ENCODE measurements at regions not wholly inside any gene's neighbourhood (a gene's known extent, or its start where the extent isn't known, plus 50 kb on each side); places are given as distances from the start of the nearest gene placed in this dataset.

DNA sequence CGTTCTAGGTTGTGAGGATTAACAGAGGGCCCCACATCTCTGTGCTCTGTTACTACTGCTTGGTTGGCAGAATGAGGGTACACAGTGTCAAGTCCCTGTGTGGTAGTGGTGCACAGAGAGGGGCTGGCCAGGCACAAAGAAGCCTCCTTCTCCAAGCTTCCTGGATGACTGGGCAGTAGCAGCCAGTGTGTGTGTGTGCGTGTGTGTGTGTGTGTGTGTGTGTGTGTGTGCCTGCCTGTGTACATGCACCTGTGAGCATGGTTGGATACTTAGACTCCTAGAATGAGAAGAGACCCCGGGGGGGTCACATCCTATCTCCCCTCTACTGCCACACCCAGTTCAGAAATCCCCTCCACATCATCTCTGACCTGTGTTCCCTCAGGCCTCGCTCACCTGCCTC lies 146.7 kb upstream of the UNC5B start:
- Mint-ChIP-seq H3K27ac (ENCODE audit: unreplicated experiment) (no peak overlapping the region), H3K27me3 (ENCODE audit: unreplicated experiment) (peaks cover 5% of the 10 kb centered on the region), H3K4me1 (ENCODE audit: unreplicated experiment) (no peaks in the 10 kb centered on the region), H3K9me3 (ENCODE audit: unreplicated experiment) (no peaks in the 10 kb centered on the region), H3K4me3 (ENCODE audit: unreplicated experiment) (no peak overlapping the region), H3K36me3 (ENCODE audit: unreplicated experiment) (no peaks in the 10 kb centered on the region)
- TF ChIP-seq, protein P1, sequence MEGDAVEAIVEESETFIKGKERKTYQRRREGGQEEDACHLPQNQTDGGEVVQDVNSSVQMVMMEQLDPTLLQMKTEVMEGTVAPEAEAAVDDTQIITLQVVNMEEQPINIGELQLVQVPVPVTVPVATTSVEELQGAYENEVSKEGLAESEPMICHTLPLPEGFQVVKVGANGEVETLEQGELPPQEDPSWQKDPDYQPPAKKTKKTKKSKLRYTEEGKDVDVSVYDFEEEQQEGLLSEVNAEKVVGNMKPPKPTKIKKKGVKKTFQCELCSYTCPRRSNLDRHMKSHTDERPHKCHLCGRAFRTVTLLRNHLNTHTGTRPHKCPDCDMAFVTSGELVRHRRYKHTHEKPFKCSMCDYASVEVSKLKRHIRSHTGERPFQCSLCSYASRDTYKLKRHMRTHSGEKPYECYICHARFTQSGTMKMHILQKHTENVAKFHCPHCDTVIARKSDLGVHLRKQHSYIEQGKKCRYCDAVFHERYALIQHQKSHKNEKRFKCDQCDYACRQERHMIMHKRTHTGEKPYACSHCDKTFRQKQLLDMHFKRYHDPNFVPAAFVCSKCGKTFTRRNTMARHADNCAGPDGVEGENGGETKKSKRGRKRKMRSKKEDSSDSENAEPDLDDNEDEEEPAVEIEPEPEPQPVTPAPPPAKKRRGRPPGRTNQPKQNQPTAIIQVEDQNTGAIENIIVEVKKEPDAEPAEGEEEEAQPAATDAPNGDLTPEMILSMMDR (IDR thresholded peaks at IDR 0.05) = no peak
- no peak for DNase-seq (ENCODE audit: extremely low spot score, unreplicated experiment)

DNA sequence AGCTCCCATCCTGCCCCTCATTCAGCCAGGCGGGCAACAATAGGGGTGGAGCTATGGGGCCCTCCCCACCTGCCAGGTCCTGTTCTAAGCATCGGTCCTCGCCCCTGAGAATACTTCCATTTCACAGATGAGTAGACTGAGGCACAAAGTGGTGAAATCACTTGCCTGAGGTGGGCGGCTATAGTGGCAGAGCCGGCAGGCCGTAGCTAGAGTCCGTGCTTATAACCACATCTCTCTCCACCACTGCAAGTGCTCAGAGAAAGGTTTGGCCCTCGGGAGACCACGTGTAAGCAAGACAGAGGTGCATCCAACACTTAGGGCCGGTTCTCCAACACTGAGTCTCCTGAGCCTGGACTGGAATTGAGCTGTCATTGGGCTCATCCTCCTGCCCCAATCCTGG lies 145.8 kb upstream of the UNC5B start:
- Mint-ChIP-seq H3K27me3 (ENCODE audit: unreplicated experiment) (peaks cover 11% of the 10 kb centered on the region), H3K4me3 (ENCODE audit: unreplicated experiment) (no peak overlapping the region), H3K9me3 (ENCODE audit: unreplicated experiment) (no peaks in the 10 kb centered on the region), H3K4me1 (ENCODE audit: unreplicated experiment) (no peaks in the 10 kb centered on the region), H3K36me3 (ENCODE audit: unreplicated experiment) (no peaks in the 10 kb centered on the region), H3K27ac (ENCODE audit: unreplicated experiment) (no peak overlapping the region)
- TF ChIP-seq, protein P1 (IDR thresholded peaks at IDR 0.05) = no peak
- no peak for DNase-seq (ENCODE audit: extremely low spot score, unreplicated experiment)

DNA sequence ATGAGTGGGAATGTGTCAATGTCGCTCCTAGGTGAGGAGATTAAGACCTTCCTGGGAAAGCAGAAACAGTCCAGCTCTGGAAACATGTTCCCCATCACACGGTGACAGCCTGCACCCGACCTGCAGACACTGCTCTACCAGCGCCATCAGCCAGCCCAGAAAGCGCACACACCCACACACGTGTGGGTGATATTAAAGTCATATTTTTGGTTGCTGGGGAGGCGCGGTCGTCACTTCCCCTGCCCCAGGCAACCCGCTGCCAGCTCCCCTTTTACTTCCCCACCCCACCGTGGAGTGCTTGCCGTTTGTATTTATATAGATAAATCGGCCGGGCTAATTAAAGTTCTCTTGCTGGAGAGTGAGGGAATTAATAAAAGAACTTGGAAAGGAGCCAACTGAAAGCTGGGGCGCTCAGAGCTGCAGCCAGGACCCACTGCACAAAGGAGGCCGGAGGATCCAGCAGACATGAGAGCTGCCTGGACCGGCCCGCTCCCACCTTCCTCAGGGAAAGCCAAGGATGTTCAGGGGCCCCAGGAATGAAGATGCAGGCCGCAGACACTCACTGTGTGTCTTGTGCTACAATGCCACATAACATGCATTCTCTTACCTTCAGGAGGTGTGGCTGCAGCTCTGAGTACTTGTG lies 145.2 kb upstream of the UNC5B start:
- Mint-ChIP-seq H3K27ac (ENCODE audit: unreplicated experiment) (no peak overlapping the region), H3K9me3 (ENCODE audit: unreplicated experiment) (no peaks in the 10 kb centered on the region), H3K27me3 (ENCODE audit: unreplicated experiment) (peaks cover 18% of the 10 kb centered on the region), H3K4me1 (ENCODE audit: unreplicated experiment) (no peaks in the 10 kb centered on the region), H3K36me3 (ENCODE audit: unreplicated experiment) (no peaks in the 10 kb centered on the region), H3K4me3 (ENCODE audit: unreplicated experiment) (no peak overlapping the region)
- no peak for DNase-seq (ENCODE audit: extremely low spot score, unreplicated experiment)
- TF ChIP-seq, protein P1 (IDR thresholded peaks at IDR 0.05) = no peak

DNA sequence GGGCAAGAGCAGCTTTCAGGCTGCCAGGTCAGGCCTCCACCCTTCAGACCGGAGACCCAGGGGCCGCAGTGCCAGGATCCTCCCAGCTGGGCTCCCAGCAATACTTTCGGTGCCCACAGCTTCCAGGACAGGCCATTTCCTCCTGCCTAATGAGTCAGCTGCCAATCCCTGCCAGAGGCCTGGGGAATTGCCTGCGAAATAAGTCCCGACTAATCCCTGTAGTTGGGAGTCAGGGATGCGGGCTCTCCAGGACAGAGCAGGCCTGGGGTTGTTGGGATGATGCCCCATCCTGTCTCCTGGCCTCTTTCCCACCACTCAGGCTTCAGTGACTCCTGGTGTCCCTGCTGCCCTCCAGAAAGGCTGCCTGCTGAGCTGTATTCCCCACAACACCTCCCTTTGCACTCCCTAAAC lies 143.5 kb upstream of the UNC5B start:
- Mint-ChIP-seq H3K4me3 (ENCODE audit: unreplicated experiment) (no peak overlapping the region), H3K36me3 (ENCODE audit: unreplicated experiment) (no peaks in the 10 kb centered on the region), H3K4me1 (ENCODE audit: unreplicated experiment) (no peaks in the 10 kb centered on the region), H3K27me3 (ENCODE audit: unreplicated experiment) (peaks cover 27% of the 10 kb centered on the region), H3K9me3 (ENCODE audit: unreplicated experiment) (no peaks in the 10 kb centered on the region), H3K27ac (ENCODE audit: unreplicated experiment) (no peak overlapping the region)
- DNase-seq (ENCODE audit: extremely low spot score, unreplicated experiment) = no peak
- TF ChIP-seq, protein P1 (IDR thresholded peaks at IDR 0.05) = no peak

DNA sequence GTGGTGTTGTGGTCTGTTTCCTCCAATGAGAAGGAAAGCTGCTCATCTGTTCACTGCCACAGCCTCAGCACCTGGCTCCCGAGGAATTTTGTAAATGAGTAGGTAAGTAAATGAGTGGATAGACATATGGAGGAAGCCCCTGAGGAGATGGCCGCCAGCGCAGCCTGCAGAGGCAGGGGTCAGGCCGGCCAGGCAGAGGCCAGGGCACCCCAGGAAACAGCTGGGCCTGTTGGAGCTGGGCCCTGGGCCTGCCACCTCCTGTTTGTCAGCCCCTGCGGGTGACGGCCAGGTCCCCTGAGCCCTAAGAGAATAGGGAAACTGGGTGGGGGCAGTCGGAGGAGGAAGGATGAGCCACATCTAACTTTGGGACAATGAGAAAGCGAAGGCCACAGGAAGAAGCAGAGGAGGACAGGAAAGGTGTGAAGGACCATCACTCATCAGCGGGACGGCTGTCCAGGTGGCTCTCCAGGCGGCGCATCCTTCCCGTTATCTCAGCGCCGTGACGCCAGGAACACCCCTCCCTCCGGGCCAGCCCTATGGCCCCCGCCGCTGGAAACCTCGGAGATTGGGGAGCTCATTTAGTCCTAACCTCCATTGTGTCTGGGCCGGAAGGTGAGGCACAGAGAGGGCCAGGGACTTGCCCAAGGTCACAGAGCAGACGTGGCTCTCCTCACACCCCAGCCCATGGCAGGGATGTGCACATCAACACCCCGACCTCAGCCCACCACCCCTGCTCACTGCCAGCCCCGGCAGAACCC lies 142.3 kb upstream of the UNC5B start:
- TF ChIP-seq, protein P1 (IDR thresholded peaks at IDR 0.05) = no peak
- Mint-ChIP-seq H3K27ac (ENCODE audit: unreplicated experiment) (no peak overlapping the region), H3K27me3 (ENCODE audit: unreplicated experiment) (peaks cover 22% of the 10 kb centered on the region), H3K9me3 (ENCODE audit: unreplicated experiment) (no peaks in the 10 kb centered on the region), H3K36me3 (ENCODE audit: unreplicated experiment) (no peaks in the 10 kb centered on the region), H3K4me3 (ENCODE audit: unreplicated experiment) (no peak overlapping the region), H3K4me1 (ENCODE audit: unreplicated experiment) (no peaks in the 10 kb centered on the region)
- no peak for DNase-seq (ENCODE audit: extremely low spot score, unreplicated experiment)

Data from osteocyte (in vitro differentiated cells).